Esophagus muscularis mucosa (tissue), 3 donors: ENCODE measurements at regions not wholly inside any gene's neighbourhood (a gene's known extent, or its start where the extent isn't known, plus 50 kb on each side); places are given as distances from the start of the nearest gene placed in this dataset.

ENCODE experiments used
- POLR2A ChIP-seq: fragments of 450-650 bp; IDR thresholded peaks from one replicate; pipeline ENCODE4 v1.6.1; 2017; ENCODE audit warnings: antibody characterized with exemption, moderate library complexity, mild to moderate bottlenecking, low read depth
- POLR2AphosphoS5 ChIP-seq, 2 donors: sonication (generic); formaldehyde crosslinking; IDR thresholded peaks; one replicate each; pipeline ENCODE4 v1.6.1; 2017; ENCODE audit warnings: antibody characterized with exemption in 2 of 2
- TF ChIP-seq, protein P1 (sequence below), 3 experiments: fragments of 200-600 bp in 2 of 3; fragments of 450-650 bp in 1 of 3; sonication (generic) in 2 of 3; IDR thresholded peaks; one replicate each; pipeline ENCODE4 v1.5.1; 2017 to 2019; ENCODE audit warnings: antibody characterized with exemption in 3 of 3, mild to moderate bottlenecking in 2 of 3, moderate library complexity in 1 of 3

DNA sequence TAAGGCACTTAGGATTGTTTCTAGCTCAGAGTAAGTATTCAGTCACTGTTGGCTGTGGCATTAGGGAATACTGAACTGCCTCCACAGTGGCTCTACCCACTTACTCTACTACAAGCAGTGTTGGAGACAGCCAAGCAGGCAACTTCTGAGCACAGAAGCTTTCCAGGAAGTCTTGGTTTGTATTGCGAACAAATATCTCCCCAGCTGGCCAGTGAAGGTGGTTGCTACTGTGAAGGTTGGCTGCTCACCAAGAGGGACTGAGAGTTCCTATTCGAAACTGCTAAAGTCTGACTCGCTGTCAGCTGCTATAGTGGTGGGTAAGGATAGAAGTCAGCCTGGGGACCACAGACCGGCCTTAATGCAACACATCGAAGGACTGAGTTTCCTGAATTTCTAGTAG, 319.1 kb downstream of the KIF4B start:
- TF ChIP-seq POLR2A (no peak), POLR2AphosphoS5 (IDR thresholded peaks at IDR 0.05) (no peak)
- TF ChIP-seq, protein P1, sequence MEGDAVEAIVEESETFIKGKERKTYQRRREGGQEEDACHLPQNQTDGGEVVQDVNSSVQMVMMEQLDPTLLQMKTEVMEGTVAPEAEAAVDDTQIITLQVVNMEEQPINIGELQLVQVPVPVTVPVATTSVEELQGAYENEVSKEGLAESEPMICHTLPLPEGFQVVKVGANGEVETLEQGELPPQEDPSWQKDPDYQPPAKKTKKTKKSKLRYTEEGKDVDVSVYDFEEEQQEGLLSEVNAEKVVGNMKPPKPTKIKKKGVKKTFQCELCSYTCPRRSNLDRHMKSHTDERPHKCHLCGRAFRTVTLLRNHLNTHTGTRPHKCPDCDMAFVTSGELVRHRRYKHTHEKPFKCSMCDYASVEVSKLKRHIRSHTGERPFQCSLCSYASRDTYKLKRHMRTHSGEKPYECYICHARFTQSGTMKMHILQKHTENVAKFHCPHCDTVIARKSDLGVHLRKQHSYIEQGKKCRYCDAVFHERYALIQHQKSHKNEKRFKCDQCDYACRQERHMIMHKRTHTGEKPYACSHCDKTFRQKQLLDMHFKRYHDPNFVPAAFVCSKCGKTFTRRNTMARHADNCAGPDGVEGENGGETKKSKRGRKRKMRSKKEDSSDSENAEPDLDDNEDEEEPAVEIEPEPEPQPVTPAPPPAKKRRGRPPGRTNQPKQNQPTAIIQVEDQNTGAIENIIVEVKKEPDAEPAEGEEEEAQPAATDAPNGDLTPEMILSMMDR (IDR thresholded peaks at IDR 0.05), result no peak
